Activated CD4-positive, CD25-positive, alpha-beta regulatory T cell treated with anti-CD3 and anti-CD28 coated beads, Interleukin-2, amount 50 U/mL, for 72 hours (primary cell): ENCODE measurements at regions not wholly inside any gene's neighbourhood (a gene's known extent, or its start where the extent isn't known, plus 50 kb on each side); places are given as distances from the start of the nearest gene placed in this dataset.

ENCODE experiments used
- DNase-seq: peaks from one replicate; pipeline ENCODE4 v3.0.0; 2021

DNA sequence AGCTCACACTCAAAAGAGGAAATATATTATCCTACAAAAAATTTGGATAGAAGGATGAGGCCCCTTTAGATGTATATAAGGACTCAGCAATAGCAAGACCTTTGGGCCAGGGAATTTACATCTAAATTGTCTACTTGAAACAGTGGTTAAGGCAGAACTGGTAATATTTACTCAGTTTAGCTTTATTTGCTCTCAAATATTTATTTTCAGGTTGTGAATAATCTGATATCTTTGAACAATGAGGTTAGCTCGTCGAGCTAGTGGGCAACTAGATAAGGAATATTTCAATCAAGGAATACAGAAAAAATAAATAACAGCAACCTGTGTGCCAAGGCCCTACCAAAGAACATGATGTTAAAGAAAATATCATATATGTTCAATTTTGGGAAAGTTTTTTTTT lies 966.3 kb downstream of the DTWD2 start:
- DNase-seq: no peak

DNA sequence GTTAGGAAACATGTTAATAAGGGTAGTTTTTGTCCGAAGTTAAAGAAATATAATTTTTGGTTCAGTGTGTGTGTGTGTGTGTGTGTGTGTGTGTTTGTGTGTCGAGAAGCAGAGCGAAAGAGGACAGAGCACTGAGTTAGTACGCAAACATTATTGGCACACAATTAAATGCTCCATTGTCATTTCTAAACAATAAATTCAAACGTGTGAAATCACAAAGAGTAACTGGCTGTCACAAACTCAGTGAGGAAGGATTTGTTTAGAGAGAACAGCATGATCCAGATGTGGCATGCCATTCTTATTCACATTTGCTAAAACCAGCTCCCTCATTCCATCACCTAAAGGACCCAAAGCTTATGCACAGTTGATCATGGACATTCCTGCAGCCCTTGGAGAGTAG lies 970.8 kb downstream of the DTWD2 start:
- DNase-seq: no peak

DNA sequence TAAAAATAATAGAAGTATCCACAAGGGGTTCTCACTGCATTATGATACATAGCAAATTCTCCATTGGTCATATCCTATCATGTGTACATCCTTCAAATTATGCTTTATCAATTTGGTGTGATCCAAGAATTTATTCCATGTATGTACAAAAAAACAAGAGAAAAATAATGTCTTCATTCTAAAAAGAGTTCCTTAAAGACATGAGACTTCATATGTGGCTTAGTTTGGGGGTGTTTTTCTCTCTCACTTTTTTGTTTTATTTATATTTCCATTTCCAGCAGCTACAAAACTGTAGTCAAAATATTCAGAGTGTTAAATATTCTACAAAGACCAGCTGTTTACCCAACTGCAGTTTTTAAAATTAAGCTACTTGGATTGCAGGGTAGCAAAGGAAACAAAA lies 972.0 kb downstream of the DTWD2 start:
- no peak for DNase-seq

DNA sequence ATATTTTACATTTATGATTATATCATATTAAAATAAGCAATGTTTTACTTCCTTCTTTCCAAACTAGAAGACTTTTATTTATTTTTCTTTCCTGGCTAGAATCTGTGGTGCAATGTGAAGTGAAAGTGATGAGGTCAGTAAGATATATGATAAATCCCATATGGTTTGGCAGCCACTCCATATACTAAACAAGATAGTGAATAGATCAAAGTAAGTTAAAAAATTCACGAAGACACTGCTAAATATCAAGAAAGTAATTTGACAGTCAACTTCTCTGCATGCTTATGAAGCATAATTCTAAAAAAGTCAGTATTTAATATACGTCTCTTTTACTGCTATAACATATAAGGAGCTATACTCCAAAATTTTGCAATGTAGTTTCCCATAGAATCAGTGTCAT lies 972.8 kb downstream of the DTWD2 start:
- DNase-seq: no peak

DNA sequence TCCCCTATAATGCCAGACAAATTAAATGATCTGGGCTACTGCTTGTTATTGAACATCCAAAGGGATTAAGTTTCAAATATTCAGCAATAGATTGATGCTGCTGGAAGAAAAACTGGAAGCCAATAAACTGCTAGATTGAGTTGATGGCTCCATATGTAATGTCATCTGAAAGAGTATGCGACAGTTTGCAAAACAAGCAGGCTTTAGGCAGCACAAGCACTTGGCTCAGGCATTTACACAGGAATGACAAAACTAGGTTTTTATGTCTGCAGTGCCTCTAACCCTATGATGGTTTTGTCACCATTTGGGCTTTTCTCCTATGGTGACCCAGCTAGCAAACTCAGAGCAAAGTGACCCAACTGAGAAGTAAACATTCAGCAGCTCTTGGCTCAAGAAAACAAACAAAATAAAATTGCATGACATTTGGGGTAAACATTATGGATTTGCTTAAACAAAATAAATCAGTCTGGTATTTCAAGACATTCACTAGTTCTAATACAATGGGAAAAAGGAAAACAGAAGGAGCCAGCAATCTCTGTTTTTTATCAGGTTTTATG lies 978.5 kb downstream of the DTWD2 start:
- DNase-seq: no peak

DNA sequence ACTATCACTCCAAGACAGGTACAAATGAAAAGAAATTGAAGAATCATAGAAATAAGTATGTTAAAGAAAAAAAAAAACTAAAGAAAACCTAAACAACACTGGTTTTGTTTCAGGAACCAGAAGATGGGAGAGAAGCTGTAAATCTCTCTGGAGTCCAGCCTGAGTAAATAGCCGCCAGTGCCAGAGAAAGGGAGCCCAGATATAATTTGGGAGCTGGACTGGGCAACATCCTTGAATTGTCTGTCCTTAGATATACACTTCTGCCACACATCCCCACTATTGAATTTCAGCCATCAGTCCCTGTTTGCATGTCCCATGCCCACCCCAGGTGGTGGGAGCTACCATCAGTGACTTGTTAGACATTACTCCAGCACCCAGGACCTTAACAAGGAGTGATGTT lies 979.6 kb downstream of the DTWD2 start:
- DNase-seq: no peak

DNA sequence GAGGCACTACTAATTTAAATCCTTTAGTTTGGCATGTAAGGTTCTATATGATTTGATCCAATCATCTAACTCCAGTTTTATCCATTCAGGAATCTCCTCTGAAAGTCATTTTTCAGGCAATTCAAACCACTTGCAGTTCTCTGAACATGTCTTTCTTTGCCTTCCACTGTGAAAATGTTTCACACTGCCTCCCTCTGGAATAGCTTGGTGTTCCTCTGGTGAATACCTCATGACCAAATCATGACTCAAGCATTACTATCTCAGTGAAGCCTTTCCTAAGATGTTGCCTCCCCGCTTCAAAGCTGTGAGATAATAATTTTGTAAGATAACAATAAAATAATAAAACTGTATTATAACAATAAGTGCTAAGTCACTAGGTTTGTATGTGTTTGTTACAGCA lies 981.1 kb downstream of the DTWD2 start:
- no peak for DNase-seq

DNA sequence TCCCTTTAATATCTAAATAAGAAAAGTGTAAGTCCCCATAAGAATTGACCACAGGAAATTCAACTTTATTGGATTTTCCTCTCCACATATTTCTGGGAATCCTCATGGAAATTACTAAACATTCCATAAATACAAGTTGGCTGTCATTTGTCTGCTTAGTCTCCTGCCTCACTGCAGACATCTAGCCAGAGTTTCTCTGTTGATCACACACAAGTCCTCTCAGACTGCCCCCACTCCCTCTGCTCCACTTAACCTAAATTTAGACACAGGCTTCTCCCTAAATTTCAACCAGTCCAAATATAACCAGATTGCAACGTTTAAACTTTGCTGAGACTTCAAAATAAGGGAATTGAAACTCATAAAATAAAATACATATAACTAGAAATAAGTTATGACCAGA lies 982.1 kb downstream of the DTWD2 start:
- DNase-seq: no peak

DNA sequence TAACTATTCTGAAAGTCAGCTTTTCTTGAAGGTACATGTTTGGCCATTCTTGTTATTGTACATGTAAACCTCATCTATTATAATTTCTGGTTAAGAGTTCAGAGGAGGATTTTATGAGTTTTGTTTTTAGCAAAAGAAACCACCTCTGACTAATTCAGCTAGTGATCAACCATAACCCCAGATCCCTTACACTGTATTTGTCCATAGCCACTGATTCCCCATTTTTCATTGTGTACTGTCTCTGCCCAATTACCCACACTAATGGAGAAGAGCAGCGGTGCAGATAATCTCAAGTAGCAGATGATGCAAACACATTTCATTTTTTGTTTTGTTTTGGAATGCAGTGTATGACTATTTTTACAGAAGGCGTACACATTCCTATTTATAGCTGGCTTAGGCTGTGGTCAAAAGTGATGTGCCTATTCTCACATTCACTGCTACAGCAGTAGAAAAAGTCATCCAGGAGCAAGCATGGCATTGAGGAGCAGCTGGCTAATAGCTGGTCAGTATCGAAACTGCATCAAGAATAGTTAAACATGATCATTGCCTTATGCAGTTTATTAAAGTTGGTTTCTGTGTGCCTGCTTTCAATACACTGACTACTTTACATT lies 988.3 kb downstream of the DTWD2 start:
- DNase-seq: no peak

DNA sequence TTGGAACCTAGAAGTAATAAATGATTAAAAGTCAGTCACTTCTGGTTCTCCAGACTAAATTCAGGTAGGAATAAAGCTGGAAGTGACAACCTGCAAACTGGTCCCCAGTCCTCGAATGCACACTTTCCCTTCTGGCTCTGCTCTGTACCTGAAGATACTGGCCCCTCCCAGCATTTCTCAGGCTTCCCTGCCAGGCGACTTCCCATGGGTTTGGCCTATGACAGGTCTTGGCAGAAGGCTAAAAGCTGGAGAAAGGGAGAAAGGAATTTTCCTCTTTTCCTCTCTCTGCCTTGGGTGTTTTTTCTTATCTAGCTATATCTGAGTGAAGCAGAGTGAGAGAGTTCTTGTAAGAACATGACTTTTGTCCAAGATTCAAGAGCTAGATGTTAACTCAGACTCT lies 1005.7 kb downstream of the DTWD2 start:
- DNase-seq: no peak

DNA sequence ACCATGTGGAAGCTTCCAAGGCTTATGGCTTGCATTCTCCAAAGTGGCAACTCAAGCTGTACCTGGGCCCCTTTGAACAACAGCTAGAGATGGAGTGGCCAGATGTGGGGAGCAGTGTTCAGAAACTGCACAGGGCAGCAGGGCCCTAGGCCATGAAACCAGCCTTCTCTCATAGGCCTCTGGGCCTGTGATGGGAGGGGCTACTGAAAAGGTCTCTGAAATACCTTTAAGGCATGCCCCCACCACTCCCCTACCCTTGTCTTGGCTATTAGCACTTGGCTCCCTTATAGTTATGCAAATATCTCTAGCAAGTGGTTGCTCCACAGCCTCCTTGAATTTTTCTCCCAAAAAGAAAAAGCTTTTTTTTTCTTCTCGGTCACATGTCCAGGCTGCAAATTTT lies 1014.6 kb downstream of the DTWD2 start:
- no peak for DNase-seq

DNA sequence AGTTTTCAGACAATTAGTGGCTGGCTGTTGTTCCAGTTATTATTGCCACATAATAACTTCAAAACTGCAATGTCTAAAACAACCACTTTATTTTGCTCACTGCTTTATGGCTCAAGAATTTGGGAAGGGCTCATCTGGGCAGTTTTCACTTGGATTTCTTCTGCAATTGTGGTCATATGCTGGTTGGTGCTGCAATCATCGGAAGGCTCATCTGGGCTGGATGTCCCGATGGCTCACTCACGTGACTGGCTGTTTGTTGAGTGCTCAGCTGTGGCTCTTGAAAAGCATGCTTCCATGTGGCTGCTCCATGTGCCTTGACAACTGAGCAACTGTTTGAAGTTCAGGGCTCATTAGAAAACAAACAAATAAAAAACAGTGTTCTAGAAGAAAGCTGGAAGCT lies 1032.5 kb downstream of the DTWD2 start:
- no peak for DNase-seq

DNA sequence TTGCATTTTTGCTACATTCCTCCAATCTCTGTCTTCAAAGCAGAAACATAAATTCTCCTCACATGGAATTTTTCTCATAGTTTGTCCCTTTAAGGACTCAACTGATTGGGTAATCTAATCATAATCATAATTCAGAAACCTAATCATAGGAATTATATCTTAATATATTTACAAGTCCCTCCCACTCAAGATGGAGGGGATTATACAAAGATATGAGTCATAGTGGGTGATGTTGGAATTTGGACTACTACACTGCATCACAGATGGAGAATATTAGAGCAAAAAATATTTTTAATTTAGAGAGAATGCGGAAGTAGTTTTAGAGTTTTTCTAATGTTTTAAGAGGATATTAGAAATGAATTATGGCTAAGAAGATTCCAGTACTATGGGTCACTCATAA lies 1034.0 kb downstream of the DTWD2 start:
- no peak for DNase-seq

DNA sequence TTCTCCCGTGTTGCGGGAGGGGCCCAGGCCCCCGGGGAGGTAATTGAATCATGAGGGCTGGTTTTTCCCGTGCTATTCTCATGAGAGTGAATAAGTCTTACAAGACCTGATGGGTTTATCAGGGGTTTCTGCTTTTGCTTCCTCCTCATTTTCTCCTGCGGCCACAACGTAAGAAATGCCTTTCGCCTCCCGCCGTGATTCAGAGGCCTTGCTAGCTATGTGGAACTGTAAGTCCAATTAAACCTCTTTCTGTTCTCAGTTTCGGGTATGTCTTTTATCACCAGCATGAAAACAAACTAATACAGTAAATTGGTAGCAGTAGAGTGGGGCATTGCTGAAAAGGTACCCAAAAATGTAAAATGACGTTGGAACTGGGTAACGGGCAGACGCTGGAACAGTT lies 1035.1 kb downstream of the DTWD2 start:
- no peak for DNase-seq

DNA sequence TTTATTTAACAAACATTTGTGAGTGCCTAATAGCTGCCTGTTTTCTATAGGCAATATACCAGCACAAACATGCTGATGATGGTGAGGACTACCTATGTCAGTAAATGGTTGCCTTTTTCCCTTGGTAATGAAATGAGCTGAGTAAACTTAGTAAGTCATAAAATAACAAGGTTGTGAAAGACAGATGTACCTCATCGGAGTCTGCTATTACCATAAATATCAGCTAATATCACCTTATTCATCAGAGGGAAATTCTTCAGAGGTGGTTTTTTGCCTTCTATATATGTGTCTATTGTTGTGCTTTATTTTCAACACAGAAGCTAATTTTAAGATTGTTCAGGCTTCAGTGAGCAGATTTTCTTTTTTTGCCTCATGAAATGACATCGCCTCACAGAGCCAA lies 1040.5 kb downstream of the DTWD2 start:
- DNase-seq: no peak

DNA sequence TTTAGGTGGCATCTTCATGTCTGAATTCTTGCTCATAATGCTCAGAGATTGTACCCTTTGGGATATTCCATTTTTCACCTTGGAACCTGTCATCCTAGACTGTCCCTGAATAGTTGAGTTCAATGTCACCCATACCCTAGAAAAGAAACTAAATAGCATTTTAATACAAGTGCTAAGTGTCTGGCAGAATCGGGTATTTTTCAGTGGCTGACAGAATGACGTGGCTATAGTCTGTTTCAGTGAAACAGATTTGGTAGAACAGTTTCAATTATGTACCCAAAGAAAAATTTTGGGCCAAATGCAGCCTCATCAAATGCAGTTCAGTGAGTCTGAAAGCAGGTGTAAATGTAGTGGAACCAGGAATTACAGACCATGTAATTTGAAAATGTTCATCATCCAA lies 1041.2 kb downstream of the DTWD2 start:
- DNase-seq: no peak

DNA sequence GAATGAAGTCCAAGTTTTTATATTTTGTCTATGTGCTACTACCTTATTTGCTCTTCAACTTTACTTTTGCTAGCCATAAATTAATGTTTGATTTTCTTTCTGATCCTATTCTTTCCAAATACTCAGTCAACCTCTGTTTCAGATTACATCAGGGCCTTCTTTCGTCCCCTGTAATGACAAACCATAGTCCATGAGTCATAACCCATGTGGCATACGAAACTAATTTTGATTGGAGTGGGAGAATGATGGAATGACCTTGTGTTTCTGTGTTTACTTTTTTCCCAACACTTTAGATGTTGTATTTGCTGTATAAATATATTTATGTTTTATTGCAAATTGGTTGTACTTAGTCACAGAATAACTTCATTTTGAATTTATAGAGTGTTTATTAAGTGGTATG lies 1043.1 kb downstream of the DTWD2 start:
- DNase-seq: no peak

DNA sequence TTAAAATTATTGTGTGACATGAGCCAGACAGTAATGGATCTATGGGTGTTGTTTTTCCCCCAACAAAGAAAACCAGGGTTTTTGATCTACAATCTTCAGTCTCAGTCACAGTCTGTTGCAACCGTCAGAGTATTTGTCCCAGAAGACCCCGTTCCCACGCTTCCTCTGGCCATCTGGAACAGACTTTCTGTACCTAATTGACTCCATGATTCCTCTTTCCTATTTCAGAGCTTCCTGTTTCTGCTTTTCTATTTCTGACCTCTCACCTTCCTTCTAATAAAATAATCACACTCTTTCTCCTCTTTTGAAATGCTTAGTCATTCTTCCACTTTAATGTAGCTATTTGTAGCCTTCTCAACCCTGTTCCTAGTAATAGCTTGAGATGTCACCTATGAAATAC lies 1044.8 kb downstream of the DTWD2 start:
- DNase-seq: no peak

DNA sequence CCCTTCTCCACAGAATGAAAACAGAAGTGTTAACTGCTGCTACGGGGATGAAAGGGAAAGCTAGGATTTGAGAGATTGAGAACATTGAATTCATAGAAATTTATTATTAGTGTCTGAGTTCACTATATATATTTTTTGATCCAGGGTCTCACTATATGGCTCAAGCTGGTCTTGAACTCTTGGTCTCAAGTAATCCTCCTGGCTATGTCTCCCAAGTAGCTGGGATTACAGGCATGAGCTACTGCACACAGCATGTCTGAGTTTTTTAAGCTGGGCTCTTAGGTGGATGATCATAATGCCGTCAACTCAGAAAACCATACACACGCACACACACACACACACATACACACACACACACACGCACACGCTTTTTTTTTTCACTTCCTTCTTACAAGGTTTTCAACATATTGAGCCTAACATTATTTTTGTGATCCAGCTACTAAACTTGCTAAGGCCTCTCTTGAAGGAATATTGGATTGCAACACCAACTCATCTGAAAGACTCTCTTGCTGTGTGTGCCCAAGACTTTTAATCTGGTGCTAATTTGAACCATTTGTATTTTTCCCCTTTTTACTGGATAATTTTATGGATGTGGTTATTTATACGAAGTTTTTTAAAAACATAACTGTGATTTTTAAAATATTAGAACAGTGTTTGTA lies 1045.4 kb downstream of the DTWD2 start:
- no peak for DNase-seq

DNA sequence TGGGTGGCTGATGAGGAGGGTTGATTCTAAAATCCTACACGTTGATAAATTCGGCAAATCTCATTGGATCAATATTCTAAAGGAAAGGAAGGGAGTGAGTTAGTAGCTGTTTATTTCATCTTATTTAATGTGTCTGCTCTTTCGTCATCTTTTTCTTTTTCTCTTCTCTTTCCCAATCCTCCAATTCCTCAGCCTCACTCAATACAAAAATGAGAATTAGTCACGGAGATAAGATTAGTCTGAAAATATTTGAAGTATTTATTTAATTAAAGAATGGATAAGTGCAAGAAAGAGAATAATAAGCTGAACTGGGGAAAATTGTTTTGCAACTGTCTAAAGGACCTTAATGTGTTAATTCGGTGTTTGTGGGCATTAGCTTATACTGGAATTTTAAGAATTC lies 1095.1 kb downstream of the DTWD2 start:
- no peak for DNase-seq

DNA sequence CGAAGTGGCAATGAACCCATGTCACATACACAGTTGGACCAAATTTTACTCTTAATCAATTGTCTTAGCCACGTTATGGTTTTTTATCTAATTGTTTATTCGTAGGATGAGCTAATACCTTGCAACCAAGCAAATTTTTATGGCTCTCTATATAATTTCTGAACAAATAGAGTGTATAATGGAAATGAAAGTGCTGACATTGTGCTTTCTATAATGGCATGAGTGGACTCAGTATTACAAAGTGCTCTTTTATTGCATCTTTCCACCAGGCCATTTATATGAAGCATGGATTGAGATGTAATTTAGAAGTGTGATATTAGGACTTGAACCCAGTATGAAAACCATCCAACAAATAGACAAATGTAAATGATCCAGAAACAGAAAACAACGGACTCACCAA lies 1096.0 kb downstream of the DTWD2 start:
- DNase-seq: no peak

DNA sequence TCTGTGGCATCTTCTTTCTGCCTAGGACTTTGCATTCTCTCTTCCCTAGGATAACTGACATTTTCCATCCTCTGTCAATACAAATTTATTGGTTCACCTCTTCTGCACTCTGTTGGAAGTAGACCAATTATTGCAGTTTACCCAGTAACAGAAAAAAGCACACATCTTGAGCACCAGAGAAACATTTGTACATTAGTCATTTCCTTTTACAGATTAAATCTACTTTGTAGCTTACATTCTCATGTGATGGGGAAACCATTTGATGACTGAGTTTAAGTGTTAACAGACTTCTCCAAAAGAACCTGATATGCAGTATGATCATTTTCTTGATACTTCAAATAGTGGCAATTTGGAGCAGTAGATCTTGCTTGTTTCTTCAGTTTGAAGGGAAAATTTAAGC lies 1098.8 kb downstream of the DTWD2 start:
- no peak for DNase-seq

DNA sequence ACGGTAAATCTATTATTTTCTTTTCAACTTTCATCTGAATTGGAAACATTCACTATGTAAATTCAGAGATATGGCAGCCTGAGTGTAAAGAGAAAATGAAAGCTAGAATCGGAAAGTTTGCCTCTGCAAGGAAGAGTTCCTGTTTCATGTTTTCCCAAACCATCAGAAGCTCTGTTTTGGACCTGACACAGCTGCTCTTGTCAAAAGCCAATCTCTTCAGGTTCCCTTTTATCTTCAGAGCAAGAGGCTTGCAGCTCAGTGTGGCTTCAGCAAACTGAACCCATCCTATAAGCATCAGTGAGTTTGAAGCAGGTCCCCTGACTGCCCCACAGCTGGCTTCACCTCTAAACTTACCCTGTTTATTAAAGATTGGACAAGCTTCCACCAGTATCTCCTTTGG lies 1099.7 kb downstream of the DTWD2 start:
- no peak for DNase-seq

DNA sequence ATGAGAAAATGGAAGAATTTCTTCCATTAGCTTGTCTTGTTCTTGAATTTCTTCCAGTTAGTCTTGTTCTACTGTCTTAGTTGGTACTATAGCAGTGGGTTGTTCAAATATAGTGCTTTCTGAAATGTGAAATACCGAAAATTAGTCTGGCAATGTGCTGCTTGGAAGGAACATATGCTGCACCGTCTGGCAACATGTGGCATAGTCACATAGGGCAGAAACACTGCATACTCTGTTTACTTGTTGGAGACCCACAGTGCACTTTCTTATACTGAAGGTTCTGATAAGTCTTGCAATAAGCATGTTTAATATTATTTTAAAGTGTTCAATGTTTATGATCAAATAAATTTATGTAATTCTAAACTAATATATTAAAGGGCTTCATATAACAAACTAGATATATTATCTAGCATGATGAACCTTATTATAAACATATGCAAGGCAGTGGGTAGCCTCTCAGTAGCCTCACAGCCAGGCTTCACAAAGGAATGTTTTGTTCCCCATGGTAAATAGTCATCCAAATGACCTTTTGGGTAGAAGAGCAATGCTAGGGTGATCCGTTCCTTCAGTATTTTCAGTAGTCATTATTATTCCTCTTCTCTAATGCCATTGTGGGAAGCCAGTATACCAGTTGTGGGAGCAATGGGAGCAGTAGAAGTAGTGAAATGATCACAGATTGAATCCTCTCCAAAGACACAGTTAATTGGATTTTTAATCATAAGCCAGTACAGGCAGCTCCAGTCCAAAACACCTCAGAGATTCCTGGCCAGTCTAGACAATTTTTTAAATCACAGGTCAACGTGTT lies 1106.7 kb downstream of the DTWD2 start:
- DNase-seq: no peak
